ENCODE measurements at regions not wholly inside any gene's neighbourhood (a gene's known extent, or its start where the extent isn't known, plus 50 kb on each side); places are given as distances from the start of the nearest gene placed in this dataset.

GRCh38 chr6:90463359-90463758, 123.5 kb downstream of the MAP3K7 start:
- no peak for DNase-seq (ENCODE audit: low spot score)
- TF ChIP-seq CTCF (IDR thresholded peaks at IDR 0.05; ENCODE audit: unreplicated experiment), result no peak
- no peak overlapping the region for H3K4me3 Mint-ChIP-seq (ENCODE audit: unreplicated experiment)
- peaks cover 7% of the 10 kb centered on the region for H3K4me1 Mint-ChIP-seq (ENCODE audit: unreplicated experiment)
- peaks cover 4% of the 10 kb centered on the region for H3K36me3 Mint-ChIP-seq (ENCODE audit: low read depth, unreplicated experiment)
- H3K9me3 Mint-ChIP-seq (ENCODE audit: unreplicated experiment), result no peaks in the 10 kb centered on the region
- H3K27me3 Mint-ChIP-seq (ENCODE audit: unreplicated experiment), result peaks cover 3% of the 10 kb centered on the region
- H3K27ac Mint-ChIP-seq (ENCODE audit: unreplicated experiment), result no peak overlapping the region

GRCh38 chr6:90462102-90462501, 124.8 kb downstream of the MAP3K7 start:
- DNase-seq (ENCODE audit: low spot score), result no peak
- Mint-ChIP-seq H3K4me3 (ENCODE audit: unreplicated experiment) (no peak overlapping the region), H3K27ac (ENCODE audit: unreplicated experiment) (no peak overlapping the region), H3K27me3 (ENCODE audit: unreplicated experiment) (peaks cover 3% of the 10 kb centered on the region), H3K36me3 (ENCODE audit: low read depth, unreplicated experiment) (peaks cover 4% of the 10 kb centered on the region), H3K4me1 (ENCODE audit: unreplicated experiment) (peaks cover 7% of the 10 kb centered on the region), H3K9me3 (ENCODE audit: unreplicated experiment) (no peaks in the 10 kb centered on the region)
- TF ChIP-seq CTCF (IDR thresholded peaks at IDR 0.05; ENCODE audit: unreplicated experiment), result no peak

GRCh38 chr6:90461383-90461782, 125.5 kb downstream of the MAP3K7 start:
- peaks cover 3% of the 10 kb centered on the region for H3K27me3 Mint-ChIP-seq (ENCODE audit: unreplicated experiment)
- H3K36me3 Mint-ChIP-seq (ENCODE audit: low read depth, unreplicated experiment), result peaks cover 4% of the 10 kb centered on the region
- H3K27ac Mint-ChIP-seq (ENCODE audit: unreplicated experiment), result no peak overlapping the region
- TF ChIP-seq CTCF (IDR thresholded peaks at IDR 0.05; ENCODE audit: unreplicated experiment), result no peak
- no peaks in the 10 kb centered on the region for H3K9me3 Mint-ChIP-seq (ENCODE audit: unreplicated experiment)
- no peak overlapping the region for H3K4me3 Mint-ChIP-seq (ENCODE audit: unreplicated experiment)
- H3K4me1 Mint-ChIP-seq (ENCODE audit: unreplicated experiment), result peaks cover 7% of the 10 kb centered on the region
- no peak for DNase-seq (ENCODE audit: low spot score)

GRCh38 chr6:90460051-90460450, 126.8 kb downstream of the MAP3K7 start:
- Mint-ChIP-seq H3K27ac (ENCODE audit: unreplicated experiment) (no peak overlapping the region), H3K27me3 (ENCODE audit: unreplicated experiment) (peaks cover 3% of the 10 kb centered on the region), H3K4me3 (ENCODE audit: unreplicated experiment) (no peak overlapping the region), H3K36me3 (ENCODE audit: low read depth, unreplicated experiment) (peaks cover 4% of the 10 kb centered on the region), H3K4me1 (ENCODE audit: unreplicated experiment) (peaks cover 7% of the 10 kb centered on the region), H3K9me3 (ENCODE audit: unreplicated experiment) (no peaks in the 10 kb centered on the region)
- TF ChIP-seq CTCF (IDR thresholded peaks at IDR 0.05; ENCODE audit: unreplicated experiment), result no peak
- DNase-seq (ENCODE audit: low spot score), result no peak

- Mint-ChIP-seq H3K4me1 (ENCODE audit: unreplicated experiment) (peaks cover 7% of the 10 kb centered on the region), H3K4me3 (ENCODE audit: unreplicated experiment) (no peak overlapping the region), H3K27ac (ENCODE audit: unreplicated experiment) (no peak overlapping the region), H3K9me3 (ENCODE audit: unreplicated experiment) (no peaks in the 10 kb centered on the region), H3K36me3 (ENCODE audit: low read depth, unreplicated experiment) (peaks cover 4% of the 10 kb centered on the region), H3K27me3 (ENCODE audit: unreplicated experiment) (peaks cover 3% of the 10 kb centered on the region)
- TF ChIP-seq CTCF (IDR thresholded peaks at IDR 0.05; ENCODE audit: unreplicated experiment), result no peak
- DNase-seq (ENCODE audit: low spot score), result no peak
Measured at GRCh38 chr6:90459225-90459758, 127.6 kb downstream of the MAP3K7 start.
